HEK293 (cell line): ENCODE measurements at regions not wholly inside any gene's neighbourhood (a gene's known extent, or its start where the extent isn't known, plus 50 kb on each side); places are given as distances from the start of the nearest gene placed in this dataset.
A peak's percentile ranks its signal among the peaks of the same experiment; 100 is the strongest.

ENCODE experiments used
- CTCF ChIA-PET: fragments of 350-600 bp; formaldehyde crosslinking; extraction: SDS; loops from one replicate; lab custom pipeline; 2021; ENCODE audit warnings: antibody characterized with exemption; lab: Yijun Ruan, JAX
- POLR2A ChIA-PET: fragments of 300-600 bp; formaldehyde crosslinking; extraction: SDS; loops from one replicate; lab custom pipeline; 2020; ENCODE audit warnings: antibody characterized with exemption, inconsistent platforms; lab: Yijun Ruan, JAX
- H3K27ac ChIP-seq: fragments of 200-500 bp; sonication (Bioruptor generic); 2 replicates; pipeline ENCODE4 v1.5.1; 2014; ENCODE audit warnings: low read depth, low read length, control low read depth, inconsistent platforms; ENCODE audit errors: extremely low read depth
- H3K36me3 ChIP-seq, 2 experiments: fragments of 200-500 bp in 1 of 2; sonication (Bioruptor generic) in 1 of 2; 1 replicate in 1 of 2; 2 replicates in 1 of 2; pipeline ENCODE4 v1.5.1; 2014 to 2017; ENCODE audit warnings: inconsistent platforms in 2 of 2, low read length in 2 of 2; ENCODE audit not compliant: control insufficient read depth in 2 of 2, insufficient read depth in 1 of 2
- H3K4me1 ChIP-seq: fragments of 200-500 bp; sonication (Bioruptor generic); 2 replicates; pipeline ENCODE4 v1.5.1; 2014; ENCODE audit warnings: mild to moderate bottlenecking, low read length, inconsistent platforms; ENCODE audit not compliant: control insufficient read depth, insufficient read depth
- H3K4me3 ChIP-seq: 2 replicates; pipeline ENCODE4 v1.5.1; 2011; ENCODE audit warnings: low read depth, mild to moderate bottlenecking, control low read depth, low read length, moderate library complexity
- H3K9me3 ChIP-seq: fragments of 200-500 bp; sonication (Bioruptor generic); 2 replicates; pipeline ENCODE4 v1.5.1; 2014; ENCODE audit warnings: low read depth, low read length, inconsistent platforms; ENCODE audit not compliant: control insufficient read depth, insufficient read depth
- KLF10 ChIP-seq: fragments of 450-650 bp; IDR thresholded peaks from 2 replicates; pipeline ENCODE4 v1.5.1; 2018; ENCODE audit warnings: missing biosample characterization, mild to moderate bottlenecking, missing genetic modification characterization
- PRDM1 ChIP-seq: fragments of 450-650 bp; formaldehyde crosslinking; IDR thresholded peaks from 2 replicates; pipeline ENCODE4; 2016; ENCODE audit warnings: missing biosample characterization, missing genetic modification characterization
- SP7 ChIP-seq: fragments of 450-650 bp; formaldehyde crosslinking; IDR thresholded peaks from 2 replicates; pipeline ENCODE4 v1.5.1; 2016; ENCODE audit warnings: missing biosample characterization, missing genetic modification characterization
- ZBTB17 ChIP-seq: fragments of 450-650 bp; formaldehyde crosslinking; IDR thresholded peaks from 2 replicates; pipeline ENCODE4 v1.5.1; 2016; ENCODE audit warnings: missing biosample characterization, missing genetic modification characterization
- ZNF423 ChIP-seq: fragments of 450-650 bp; formaldehyde crosslinking; IDR thresholded peaks from 2 replicates; pipeline ENCODE4 v1.5.1; 2016; ENCODE audit warnings: missing biosample characterization, missing genetic modification characterization
- ZNF555 ChIP-seq: fragments of 450-650 bp; formaldehyde crosslinking; conservative IDR thresholded peaks from 2 replicates; pipeline ENCODE4 v1.5.1; 2017; ENCODE audit warnings: missing biosample characterization, mild to moderate bottlenecking, missing genetic modification characterization, inconsistent platforms
- ZNF558 ChIP-seq: fragments of 450-650 bp; formaldehyde crosslinking; IDR thresholded peaks from 2 replicates; pipeline ENCODE4 v1.5.1; 2016; ENCODE audit warnings: missing biosample characterization, missing genetic modification characterization
- ZNF660 ChIP-seq: fragments of 450-650 bp; IDR thresholded peaks from 2 replicates; pipeline ENCODE4 v1.5.1; 2018; ENCODE audit warnings: missing biosample characterization, mild to moderate bottlenecking, missing genetic modification characterization
- ZSCAN16 ChIP-seq: fragments of 450-650 bp; formaldehyde crosslinking; IDR thresholded peaks from 2 replicates; pipeline ENCODE4 v1.5.1; 2016; ENCODE audit warnings: missing biosample characterization, missing genetic modification characterization
- TF ChIP-seq, protein P1 (sequence below): fragments of 450-650 bp; formaldehyde crosslinking; IDR thresholded peaks from 2 replicates; pipeline ENCODE4 v1.5.1; 2017; ENCODE audit warnings: missing biosample characterization, missing genetic modification characterization
- TF ChIP-seq, protein P2 (sequence below): fragments of 450-650 bp; formaldehyde crosslinking; IDR thresholded peaks from 2 replicates; pipeline ENCODE4 v1.5.1; 2016; ENCODE audit warnings: missing biosample characterization, missing genetic modification characterization, low read depth

DNA sequence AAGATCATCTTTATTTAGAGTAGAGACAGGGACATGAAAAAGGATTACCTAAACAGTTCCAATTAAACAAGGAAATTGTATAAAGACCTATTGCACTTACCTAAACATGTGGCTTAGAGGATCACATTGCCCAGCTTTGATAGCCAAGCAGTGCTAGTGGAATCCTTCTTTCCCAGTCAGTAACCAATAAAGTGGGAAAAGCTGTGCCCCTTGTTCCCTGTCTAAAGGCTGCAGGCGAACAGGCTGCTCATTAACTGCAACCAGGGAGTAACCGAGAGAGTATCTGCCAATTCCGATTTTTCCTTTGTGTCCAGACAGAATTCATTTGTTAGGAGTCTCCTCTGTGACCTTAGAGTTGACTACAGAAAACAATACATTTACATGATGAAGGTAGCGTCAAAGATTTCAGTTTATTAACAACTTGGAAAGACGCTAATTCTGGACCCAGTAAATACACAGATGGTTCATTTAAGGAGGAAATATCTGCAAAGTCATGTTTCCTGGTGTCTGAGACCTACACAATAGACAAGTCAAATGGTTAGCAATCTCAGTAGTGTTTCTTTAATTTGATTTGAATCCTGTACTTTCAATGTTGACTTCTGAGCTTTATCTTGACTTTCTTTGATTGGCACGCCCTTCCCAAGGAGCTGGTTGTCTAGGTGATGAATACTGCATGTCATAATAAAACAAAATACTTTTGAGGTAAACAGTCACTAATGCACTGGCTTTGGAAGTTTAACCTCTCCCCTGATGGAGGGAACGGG, 57.3 kb upstream of the MET start:
- 0 out of 2 replicates have a peak, but pooled peaks have one; percentile 30 for TF ChIP-seq ZBTB17 (tag by site-specific recombination)
- no peak for TF ChIP-seq KLF10 (tag by site-specific recombination)
- ChIA-PET POLR2A (no interaction called here), CTCF (no interaction called here)
- Histone ChIP-seq H3K36me3 (no peaks in the 10 kb centered on the region), H3K27ac (no peak overlapping the region), H3K4me3 (no peak overlapping the region), H3K4me1 (peaks cover 11% of the 10 kb centered on the region), H3K9me3 (no peaks in the 10 kb centered on the region)

DNA sequence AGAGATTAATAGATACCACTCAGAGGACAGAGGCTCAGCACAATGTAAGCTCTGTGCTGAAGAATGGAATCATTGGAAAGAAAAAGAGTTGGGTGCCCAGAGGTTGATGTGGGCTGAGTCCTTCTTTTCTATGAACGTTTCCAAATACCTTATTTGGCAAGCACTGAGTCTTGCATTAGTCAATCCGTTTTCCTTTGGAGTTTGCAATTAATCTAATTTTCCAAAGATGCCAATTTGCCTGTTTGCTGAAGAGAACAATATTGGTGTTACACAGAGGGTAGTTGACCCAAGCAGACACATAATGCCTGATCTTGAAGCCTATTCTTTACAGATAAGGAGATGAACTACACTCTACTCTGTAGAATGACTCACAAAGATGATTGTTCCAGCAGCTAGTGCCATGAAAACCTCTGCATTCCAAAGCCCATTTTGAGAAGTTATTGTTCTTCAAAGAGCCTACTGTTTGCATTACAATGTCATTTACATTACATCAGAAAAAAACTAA, 55.4 kb upstream of the MET start:
- Histone ChIP-seq H3K4me3 (no peak overlapping the region), H3K27ac (no peak overlapping the region), H3K9me3 (no peaks in the 10 kb centered on the region), H3K36me3 (no peaks in the 10 kb centered on the region), H3K4me1 (peaks cover 11% of the 10 kb centered on the region)
- TF ChIP-seq ZNF555 (no peak), PRDM1 (tag by site-specific recombination) (0 out of 2 replicates have a peak, but pooled peaks have one; percentile 34), ZNF660 (tag by site-specific recombination) (0 out of 2 replicates have a peak, but pooled peaks have one; percentile 11), SP7 (tag by site-specific recombination) (peak; percentile 52; the same call in 1 of the 2 replicates), ZNF558 (tag by site-specific recombination) (no peak), ZNF423 (tag by site-specific recombination) (no peak), ZSCAN16 (tag by site-specific recombination) (no peak), ZBTB17 (tag by site-specific recombination) (peak; percentile 31; the same call in 1 of the 2 replicates)
- TF ChIP-seq, protein P1, sequence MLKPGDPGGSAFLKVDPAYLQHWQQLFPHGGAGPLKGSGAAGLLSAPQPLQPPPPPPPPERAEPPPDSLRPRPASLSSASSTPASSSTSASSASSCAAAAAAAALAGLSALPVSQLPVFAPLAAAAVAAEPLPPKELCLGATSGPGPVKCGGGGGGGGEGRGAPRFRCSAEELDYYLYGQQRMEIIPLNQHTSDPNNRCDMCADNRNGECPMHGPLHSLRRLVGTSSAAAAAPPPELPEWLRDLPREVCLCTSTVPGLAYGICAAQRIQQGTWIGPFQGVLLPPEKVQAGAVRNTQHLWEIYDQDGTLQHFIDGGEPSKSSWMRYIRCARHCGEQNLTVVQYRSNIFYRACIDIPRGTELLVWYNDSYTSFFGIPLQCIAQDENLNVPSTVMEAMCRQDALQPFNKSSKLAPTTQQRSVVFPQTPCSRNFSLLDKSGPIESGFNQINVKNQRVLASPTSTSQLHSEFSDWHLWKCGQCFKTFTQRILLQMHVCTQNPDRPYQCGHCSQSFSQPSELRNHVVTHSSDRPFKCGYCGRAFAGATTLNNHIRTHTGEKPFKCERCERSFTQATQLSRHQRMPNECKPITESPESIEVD (tag by site-specific recombination): peak; percentile 37; the same call in 1 of the 2 replicates
- ChIA-PET CTCF (no interaction called here), POLR2A (no interaction called here)

DNA sequence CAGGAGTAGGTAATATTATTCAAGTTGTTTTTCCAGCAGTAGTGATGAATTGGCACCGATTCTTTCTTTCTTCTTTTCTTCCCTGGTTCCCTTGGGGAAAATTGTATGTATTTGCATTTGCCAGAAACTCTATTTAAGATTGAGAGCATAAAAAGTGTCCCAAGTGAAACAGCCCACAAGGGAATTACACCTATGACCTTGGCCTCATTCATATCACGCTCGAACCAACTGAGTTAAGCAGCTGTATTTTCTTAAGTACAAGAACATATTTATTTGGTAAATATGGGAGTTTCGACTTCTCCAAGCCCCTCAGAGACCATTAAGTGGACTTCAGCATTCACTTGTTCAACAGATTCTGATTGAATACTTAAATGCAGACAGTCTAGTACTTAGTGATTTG, 54.1 kb upstream of the MET start:
- Histone ChIP-seq H3K27ac (no peak overlapping the region), H3K4me3 (no peak overlapping the region), H3K9me3 (no peaks in the 10 kb centered on the region), H3K4me1 (peaks cover 11% of the 10 kb centered on the region), H3K36me3 (no peaks in the 10 kb centered on the region)
- ChIA-PET CTCF (no interaction called here), POLR2A (no interaction called here)
- TF ChIP-seq, protein P2, sequence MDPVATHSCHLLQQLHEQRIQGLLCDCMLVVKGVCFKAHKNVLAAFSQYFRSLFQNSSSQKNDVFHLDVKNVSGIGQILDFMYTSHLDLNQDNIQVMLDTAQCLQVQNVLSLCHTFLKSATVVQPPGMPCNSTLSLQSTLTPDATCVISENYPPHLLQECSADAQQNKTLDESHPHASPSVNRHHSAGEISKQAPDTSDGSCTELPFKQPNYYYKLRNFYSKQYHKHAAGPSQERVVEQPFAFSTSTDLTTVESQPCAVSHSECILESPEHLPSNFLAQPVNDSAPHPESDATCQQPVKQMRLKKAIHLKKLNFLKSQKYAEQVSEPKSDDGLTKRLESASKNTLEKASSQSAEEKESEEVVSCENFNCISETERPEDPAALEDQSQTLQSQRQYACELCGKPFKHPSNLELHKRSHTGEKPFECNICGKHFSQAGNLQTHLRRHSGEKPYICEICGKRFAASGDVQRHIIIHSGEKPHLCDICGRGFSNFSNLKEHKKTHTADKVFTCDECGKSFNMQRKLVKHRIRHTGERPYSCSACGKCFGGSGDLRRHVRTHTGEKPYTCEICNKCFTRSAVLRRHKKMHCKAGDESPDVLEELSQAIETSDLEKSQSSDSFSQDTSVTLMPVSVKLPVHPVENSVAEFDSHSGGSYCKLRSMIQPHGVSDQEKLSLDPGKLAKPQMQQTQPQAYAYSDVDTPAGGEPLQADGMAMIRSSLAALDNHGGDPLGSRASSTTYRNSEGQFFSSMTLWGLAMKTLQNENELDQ (tag by site-specific recombination): no peak
- TF ChIP-seq, protein P1 (tag by site-specific recombination): 0 out of 2 replicates have a peak, but pooled peaks have one; percentile 35
